ENCODE measurements at regions not wholly inside any gene's neighbourhood (a gene's known extent, or its start where the extent isn't known, plus 50 kb on each side); places are given as distances from the start of the nearest gene placed in this dataset.

DNA sequence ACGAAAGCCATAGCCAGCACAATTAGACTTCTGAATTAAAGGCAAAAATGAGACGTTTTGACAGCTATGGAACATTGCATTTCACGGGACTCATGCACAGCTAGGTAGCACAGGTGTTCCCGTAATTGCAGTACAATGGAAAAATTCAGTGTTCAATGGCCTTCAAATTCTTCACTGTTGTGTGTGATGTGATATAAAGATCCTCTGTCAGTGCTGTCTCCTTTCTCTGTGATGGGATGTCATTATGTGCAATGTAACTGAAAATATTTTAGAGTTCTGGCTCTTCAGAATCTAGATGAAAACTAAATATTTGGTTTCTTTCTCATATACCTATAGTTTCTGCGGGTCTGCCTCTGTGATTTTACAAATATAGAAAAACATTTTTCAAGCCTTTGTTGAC, 1599.7 kb downstream of the MRPL39 start:
- TF ChIP-seq CTCF (optimal IDR thresholded peaks at IDR 0.05 in 1 of 3, IDR thresholded peaks at IDR 0.05 in 1 of 3, conservative IDR thresholded peaks at IDR 0.05 in 1 of 3; ENCODE audit: extremely low read depth in 1 of 3, insufficient read depth in 2 of 3, low read length in 3 of 3) (no peak), EZH2 (IDR thresholded peaks at IDR 0.05; ENCODE audit: low read length) (no peak)

Measured in keratinocyte (primary cell).